ENCODE measurements at regions not wholly inside any gene's neighbourhood (a gene's known extent, or its start where the extent isn't known, plus 50 kb on each side); places are given as distances from the start of the nearest gene placed in this dataset.

DNA sequence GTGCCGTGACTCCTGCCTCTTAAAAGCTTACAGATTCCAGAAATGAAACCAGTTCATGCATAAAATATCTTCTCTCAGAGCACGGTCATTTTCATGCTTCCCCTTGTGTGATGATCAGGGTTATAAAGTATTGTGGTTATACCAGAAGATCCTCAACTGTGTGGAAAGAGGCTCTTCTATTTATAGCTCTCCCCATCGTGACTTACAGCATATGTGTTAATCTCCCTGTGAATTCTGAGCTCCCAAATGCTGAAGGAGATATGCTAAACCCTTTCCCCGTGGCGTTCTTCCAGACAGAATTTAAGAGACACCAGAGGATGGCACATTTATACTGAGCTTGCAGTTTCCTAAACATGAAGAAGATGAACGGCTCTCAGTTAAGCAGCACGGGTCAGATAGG is 158.8 kb downstream of the CDH26 start:
- TF ChIP-seq, protein P1, sequence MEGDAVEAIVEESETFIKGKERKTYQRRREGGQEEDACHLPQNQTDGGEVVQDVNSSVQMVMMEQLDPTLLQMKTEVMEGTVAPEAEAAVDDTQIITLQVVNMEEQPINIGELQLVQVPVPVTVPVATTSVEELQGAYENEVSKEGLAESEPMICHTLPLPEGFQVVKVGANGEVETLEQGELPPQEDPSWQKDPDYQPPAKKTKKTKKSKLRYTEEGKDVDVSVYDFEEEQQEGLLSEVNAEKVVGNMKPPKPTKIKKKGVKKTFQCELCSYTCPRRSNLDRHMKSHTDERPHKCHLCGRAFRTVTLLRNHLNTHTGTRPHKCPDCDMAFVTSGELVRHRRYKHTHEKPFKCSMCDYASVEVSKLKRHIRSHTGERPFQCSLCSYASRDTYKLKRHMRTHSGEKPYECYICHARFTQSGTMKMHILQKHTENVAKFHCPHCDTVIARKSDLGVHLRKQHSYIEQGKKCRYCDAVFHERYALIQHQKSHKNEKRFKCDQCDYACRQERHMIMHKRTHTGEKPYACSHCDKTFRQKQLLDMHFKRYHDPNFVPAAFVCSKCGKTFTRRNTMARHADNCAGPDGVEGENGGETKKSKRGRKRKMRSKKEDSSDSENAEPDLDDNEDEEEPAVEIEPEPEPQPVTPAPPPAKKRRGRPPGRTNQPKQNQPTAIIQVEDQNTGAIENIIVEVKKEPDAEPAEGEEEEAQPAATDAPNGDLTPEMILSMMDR (IDR thresholded peaks at IDR 0.05), result no peak
- TF ChIP-seq POLR2A (IDR thresholded peaks at IDR 0.05) (no peak), EP300 (IDR thresholded peaks at IDR 0.05) (no peak)
